Chondrocyte (in vitro differentiated cells): ENCODE measurements at regions not wholly inside any gene's neighbourhood (a gene's known extent, or its start where the extent isn't known, plus 50 kb on each side); places are given as distances from the start of the nearest gene placed in this dataset.
"Not testable (repeated sequence)": the region's sequence is repeated elsewhere in the genome, so short reads cannot be mapped to it uniquely, and the experiment has no call there.

ENCODE experiments used
- DNase-seq: peaks from one replicate; pipeline ENCODE4 v3.0.0; 2021; ENCODE audit warnings: mixed read lengths, low spot score
- H3K27ac Mint-ChIP-seq: one replicate; pipeline ENCODE4 v1.8.0; 2021; ENCODE audit warnings: mild to moderate bottlenecking, moderate library complexity, mixed read lengths; ENCODE audit not compliant: unreplicated experiment
- H3K27me3 Mint-ChIP-seq: 2 replicates; pipeline ENCODE4 v1.8.0; 2021; ENCODE audit warnings: low read depth, mixed read lengths
- H3K36me3 Mint-ChIP-seq: 2 replicates; pipeline ENCODE4 v1.8.0; 2021; ENCODE audit warnings: low read depth, mixed read lengths
- H3K4me1 Mint-ChIP-seq: 2 replicates; pipeline ENCODE4 v1.8.0; 2021; ENCODE audit warnings: low read depth, mild to moderate bottlenecking, mixed read lengths
- H3K4me3 Mint-ChIP-seq: one replicate; pipeline ENCODE4 v1.8.0; 2021; ENCODE audit warnings: mild to moderate bottlenecking, moderate library complexity, mixed read lengths; ENCODE audit not compliant: unreplicated experiment
- H3K9me3 Mint-ChIP-seq: 2 replicates; pipeline ENCODE4 v1.8.0; 2021; ENCODE audit warnings: low read depth, mixed read lengths
- TF ChIP-seq, protein P1 (sequence below): fragments of 200-600 bp; sonication (generic); IDR thresholded peaks from 2 replicates; pipeline ENCODE4 v1.5.0; 2021; ENCODE audit warnings: antibody characterized with exemption, mild to moderate bottlenecking, moderate library complexity

DNA sequence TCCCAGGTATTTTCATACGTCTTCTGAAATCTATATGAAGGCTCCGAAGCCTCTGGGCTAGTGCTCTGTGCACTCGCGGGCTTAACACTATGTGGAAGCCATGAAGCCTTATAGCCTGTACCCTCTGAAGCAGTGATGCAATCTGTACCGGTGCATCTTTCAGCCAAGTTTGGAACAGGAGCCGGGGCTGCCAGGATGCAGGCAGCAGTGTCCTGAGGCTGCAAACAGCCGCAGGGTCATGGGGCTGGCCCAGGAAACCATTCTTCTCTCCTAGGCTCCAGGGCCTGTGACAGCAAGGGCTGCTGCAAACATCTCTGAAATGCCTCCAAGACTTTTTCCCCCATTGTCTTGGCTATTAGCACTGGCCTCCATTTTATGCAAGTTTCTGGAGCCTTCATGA, 279.6 kb downstream of the POTED start:
- H3K9me3 Mint-ChIP-seq = peaks cover 71% of the 10 kb centered on the region
- not testable (repeated sequence) for H3K4me1 Mint-ChIP-seq, H3K27me3 Mint-ChIP-seq, DNase-seq, H3K27ac Mint-ChIP-seq, H3K4me3 Mint-ChIP-seq, H3K36me3 Mint-ChIP-seq

DNA sequence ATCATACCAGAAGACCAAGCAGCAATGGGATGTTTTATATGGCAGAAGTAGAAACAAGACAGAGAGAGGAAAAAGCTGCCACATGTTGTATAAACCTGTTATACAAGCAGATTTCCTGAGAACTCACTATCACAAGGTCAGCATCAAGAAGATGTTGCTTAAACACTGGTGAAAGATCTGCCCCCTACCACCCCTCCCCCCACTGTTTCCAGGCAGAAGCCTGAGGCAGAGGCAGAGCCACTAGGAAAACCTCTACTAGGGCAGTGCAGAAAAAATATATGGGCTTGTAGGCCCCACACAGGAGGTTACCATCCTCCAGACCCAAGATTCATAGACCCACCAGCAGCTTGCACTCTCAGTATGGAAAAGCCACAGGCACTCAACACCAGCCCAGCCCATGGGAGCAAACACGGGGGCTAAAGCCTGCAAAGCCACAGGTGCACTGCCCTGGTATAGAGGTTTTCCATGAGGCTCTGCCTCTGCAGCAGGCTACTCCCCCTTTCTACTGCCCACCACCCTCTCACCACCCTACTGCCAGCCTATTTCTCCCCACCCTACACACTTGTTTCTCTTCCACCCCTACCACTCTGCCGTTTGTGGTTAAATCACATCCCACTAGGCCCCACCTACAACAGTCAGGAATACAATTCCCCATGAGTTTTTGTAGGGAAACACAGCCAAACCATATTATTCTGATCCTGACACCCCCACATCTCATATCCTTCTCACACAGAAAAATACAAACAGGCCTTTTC, 274.2 kb downstream of the POTED start:
- not testable (repeated sequence) for H3K27ac Mint-ChIP-seq, H3K27me3 Mint-ChIP-seq, H3K36me3 Mint-ChIP-seq, H3K4me3 Mint-ChIP-seq, H3K4me1 Mint-ChIP-seq, DNase-seq
- peaks cover 75% of the 10 kb centered on the region for H3K9me3 Mint-ChIP-seq

GRCh38 chr21:13877503-13877902, 267.9 kb downstream of the POTED start:
- not testable (repeated sequence) for DNase-seq, H3K4me3 Mint-ChIP-seq, H3K36me3 Mint-ChIP-seq, H3K4me1 Mint-ChIP-seq, H3K27ac Mint-ChIP-seq, H3K27me3 Mint-ChIP-seq
- peaks cover 65% of the 10 kb centered on the region for H3K9me3 Mint-ChIP-seq

DNA sequence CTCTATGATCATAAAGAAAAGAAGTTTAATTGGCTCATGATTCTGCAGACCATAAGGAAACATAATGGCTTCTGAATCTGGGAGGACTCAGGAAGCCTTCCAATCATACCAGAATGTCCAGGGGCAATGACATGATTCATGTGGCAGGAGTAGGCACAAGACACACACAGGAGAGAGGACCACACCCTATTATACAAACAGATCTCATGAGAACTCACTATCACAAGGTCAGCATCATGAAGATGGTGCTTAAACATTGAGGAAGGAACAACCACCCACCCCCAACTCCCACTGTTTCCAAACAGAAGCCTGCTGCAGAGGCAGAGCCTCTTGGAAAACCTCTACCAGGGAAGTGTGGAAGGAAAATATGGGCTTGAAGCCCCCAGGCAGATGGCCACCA, 267.4 kb downstream of the POTED start:
- DNase-seq, H3K27me3 Mint-ChIP-seq, H3K36me3 Mint-ChIP-seq, H3K4me1 Mint-ChIP-seq, H3K4me3 Mint-ChIP-seq, H3K27ac Mint-ChIP-seq: not testable (repeated sequence)
- peaks cover 69% of the 10 kb centered on the region for H3K9me3 Mint-ChIP-seq

- not testable (repeated sequence) for H3K36me3 Mint-ChIP-seq, H3K27ac Mint-ChIP-seq, DNase-seq, H3K27me3 Mint-ChIP-seq, H3K4me3 Mint-ChIP-seq, H3K4me1 Mint-ChIP-seq
- H3K9me3 Mint-ChIP-seq = peaks cover 66% of the 10 kb centered on the region
Measured at GRCh38 chr21:13874001-13874400, 264.4 kb downstream of the POTED start.

DNA sequence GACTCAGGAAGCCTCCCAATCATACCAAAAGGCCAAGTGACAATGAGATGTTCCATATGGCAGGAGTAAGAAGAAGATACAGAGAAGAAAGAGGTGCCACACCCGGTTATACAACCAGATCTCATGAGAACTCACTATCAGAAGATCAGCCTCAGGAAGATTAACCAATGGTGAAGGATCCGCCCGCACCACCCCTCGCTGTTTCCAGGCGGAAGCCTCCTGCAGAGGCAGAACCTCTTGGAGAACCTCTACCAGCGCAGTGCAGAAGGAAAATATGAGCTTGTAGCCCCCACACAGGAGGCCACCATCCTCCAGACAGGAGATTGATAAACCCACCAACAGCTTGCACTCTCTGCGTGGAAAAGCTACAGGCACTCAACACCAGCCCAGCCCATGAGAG, 245.1 kb downstream of the POTED start:
- Mint-ChIP-seq H3K9me3 (peaks cover 70% of the 10 kb centered on the region), H3K4me3 (no peak overlapping the region), H3K27me3 (no peaks in the 10 kb centered on the region), H3K36me3 (peaks cover 2% of the 10 kb centered on the region), H3K27ac (no peak overlapping the region), H3K4me1 (no peaks in the 10 kb centered on the region)
- TF ChIP-seq, protein P1, sequence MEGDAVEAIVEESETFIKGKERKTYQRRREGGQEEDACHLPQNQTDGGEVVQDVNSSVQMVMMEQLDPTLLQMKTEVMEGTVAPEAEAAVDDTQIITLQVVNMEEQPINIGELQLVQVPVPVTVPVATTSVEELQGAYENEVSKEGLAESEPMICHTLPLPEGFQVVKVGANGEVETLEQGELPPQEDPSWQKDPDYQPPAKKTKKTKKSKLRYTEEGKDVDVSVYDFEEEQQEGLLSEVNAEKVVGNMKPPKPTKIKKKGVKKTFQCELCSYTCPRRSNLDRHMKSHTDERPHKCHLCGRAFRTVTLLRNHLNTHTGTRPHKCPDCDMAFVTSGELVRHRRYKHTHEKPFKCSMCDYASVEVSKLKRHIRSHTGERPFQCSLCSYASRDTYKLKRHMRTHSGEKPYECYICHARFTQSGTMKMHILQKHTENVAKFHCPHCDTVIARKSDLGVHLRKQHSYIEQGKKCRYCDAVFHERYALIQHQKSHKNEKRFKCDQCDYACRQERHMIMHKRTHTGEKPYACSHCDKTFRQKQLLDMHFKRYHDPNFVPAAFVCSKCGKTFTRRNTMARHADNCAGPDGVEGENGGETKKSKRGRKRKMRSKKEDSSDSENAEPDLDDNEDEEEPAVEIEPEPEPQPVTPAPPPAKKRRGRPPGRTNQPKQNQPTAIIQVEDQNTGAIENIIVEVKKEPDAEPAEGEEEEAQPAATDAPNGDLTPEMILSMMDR = no peak
- no peak for DNase-seq

DNA sequence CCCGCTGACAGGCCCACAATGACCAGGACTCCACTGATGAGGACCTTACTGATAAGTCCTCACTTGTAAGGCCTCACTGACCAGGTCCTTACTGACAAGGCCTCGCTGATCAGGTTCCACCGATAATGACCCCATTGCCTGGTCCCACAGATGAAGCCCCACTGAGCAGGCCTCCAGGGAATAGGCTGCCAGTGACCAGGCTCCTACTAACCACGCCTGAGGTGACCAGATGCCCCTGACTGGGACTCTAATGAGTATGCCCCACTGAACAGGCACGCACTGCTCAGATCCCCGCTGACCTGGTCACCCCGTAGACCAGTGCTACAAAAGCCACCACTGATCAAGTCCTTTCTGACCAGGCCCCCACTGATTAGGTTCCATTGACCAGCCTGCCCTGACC, 241.2 kb downstream of the POTED start:
- DNase-seq = peak; percentile 53
- H3K27ac Mint-ChIP-seq, H3K36me3 Mint-ChIP-seq, H3K4me1 Mint-ChIP-seq, H3K27me3 Mint-ChIP-seq, H3K4me3 Mint-ChIP-seq: not testable (repeated sequence)
- H3K9me3 Mint-ChIP-seq = peaks cover 47% of the 10 kb centered on the region

DNA sequence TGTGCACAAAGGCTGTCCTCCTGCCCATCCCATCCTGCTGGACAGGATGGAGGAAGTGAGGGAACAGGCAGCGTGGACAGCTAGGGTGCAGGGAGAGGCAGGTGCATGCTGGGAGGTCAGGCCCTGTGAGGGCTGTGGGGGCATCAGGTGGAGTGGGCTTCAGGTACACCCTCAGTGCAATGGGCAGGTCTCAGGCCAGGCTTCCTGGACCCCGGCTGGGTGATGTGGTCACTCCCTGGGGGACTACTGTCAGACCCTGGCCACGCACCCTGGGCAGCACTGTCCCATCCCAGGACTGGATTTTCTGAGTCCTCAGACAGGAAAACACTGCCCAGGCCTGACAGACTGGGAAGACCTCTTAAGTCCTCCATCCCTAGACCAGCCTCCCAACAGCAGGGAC, 239.9 kb downstream of the POTED start:
- not testable (repeated sequence) for H3K27me3 Mint-ChIP-seq, H3K4me3 Mint-ChIP-seq, H3K36me3 Mint-ChIP-seq, H3K4me1 Mint-ChIP-seq, H3K27ac Mint-ChIP-seq
- H3K9me3 Mint-ChIP-seq = peaks cover 35% of the 10 kb centered on the region
- DNase-seq = peak; percentile 51

DNA sequence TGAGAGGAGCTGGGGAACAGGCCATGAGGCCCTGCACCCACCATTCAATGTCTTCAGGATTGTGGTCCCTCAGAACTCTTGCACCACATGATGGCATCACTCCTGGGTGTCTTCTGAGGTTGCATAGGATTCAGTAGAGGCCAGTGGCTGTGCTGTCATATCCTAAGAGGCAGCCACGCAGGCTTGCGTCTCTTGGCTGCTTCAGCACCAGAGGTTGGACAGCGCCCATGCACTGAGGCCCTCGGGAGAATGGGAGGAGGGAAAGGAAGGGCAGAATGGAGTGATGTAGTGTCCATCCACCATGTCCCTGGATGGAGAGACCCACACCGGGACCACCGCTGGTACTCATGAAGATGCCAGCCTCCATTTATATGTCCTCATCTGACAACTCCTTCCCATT, 237.1 kb downstream of the POTED start:
- H3K27me3 Mint-ChIP-seq, H3K27ac Mint-ChIP-seq, DNase-seq, H3K36me3 Mint-ChIP-seq, H3K4me3 Mint-ChIP-seq, H3K4me1 Mint-ChIP-seq: not testable (repeated sequence)
- H3K9me3 Mint-ChIP-seq = peaks cover 34% of the 10 kb centered on the region

DNA sequence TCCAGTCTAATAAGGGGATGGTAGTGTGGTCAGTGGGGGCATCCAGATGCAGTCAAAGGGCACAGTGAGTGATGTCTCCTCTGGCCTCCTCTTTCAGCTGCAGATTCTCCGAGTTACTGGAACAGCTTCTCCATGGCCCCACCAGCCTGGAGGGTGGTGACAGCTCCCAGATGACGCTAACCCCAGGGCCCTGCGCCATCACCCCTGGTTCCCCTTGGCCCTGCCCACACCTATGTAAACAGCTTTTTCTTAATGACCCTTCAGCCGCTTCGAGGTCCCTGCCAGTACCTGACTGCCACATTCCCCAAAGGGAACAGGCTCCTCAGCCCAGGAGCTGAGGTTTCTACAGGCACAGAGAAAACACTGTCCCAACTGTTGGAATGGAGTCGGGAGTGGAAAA, 235.0 kb downstream of the POTED start:
- H3K36me3 Mint-ChIP-seq, H3K4me3 Mint-ChIP-seq, H3K27ac Mint-ChIP-seq, H3K27me3 Mint-ChIP-seq, H3K4me1 Mint-ChIP-seq, DNase-seq: not testable (repeated sequence)
- H3K9me3 Mint-ChIP-seq = peaks cover 34% of the 10 kb centered on the region

GRCh38 chr21:13843081-13843480, 233.5 kb downstream of the POTED start:
- DNase-seq, H3K36me3 Mint-ChIP-seq, H3K27ac Mint-ChIP-seq, H3K4me1 Mint-ChIP-seq, H3K27me3 Mint-ChIP-seq, H3K4me3 Mint-ChIP-seq: not testable (repeated sequence)
- peaks cover 44% of the 10 kb centered on the region for H3K9me3 Mint-ChIP-seq

GRCh38 chr21:13827666-13828065, 218.1 kb downstream of the POTED start:
- H3K27me3 Mint-ChIP-seq, H3K36me3 Mint-ChIP-seq, H3K27ac Mint-ChIP-seq, H3K4me3 Mint-ChIP-seq, H3K4me1 Mint-ChIP-seq, DNase-seq: not testable (repeated sequence)
- peaks cover 47% of the 10 kb centered on the region for H3K9me3 Mint-ChIP-seq
